ENCODE measurements at regions not wholly inside any gene's neighbourhood (a gene's known extent, or its start where the extent isn't known, plus 50 kb on each side); places are given as distances from the start of the nearest gene placed in this dataset.
"Not testable (repeated sequence)": the region's sequence is repeated elsewhere in the genome, so short reads cannot be mapped to it uniquely, and the experiment has no call there.

DNA sequence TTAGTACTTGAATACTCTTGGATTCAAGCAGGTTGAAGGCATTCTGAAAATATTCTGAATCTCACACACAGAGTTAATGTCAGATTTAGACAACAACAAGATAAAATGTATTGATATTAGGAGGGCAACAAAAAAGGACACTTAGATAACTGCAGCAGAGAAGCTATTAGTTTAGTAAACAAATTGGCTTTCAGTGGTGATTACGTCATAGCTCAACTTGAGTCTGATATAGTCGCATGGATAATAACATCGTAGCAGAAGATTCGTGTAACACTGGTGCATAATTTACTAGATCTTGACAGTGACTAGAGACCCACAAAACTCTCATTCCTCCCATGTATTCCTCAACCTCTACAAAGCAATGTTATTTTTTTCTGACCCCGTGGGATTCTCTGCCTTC is 268.3 kb downstream of the KCNJ2 start:
- Mint-ChIP-seq H3K27me3 (ENCODE audit: unreplicated experiment) (no peaks in the 10 kb centered on the region), H3K36me3 (ENCODE audit: unreplicated experiment) (no peaks in the 10 kb centered on the region), H3K9me3 (ENCODE audit: unreplicated experiment) (no peaks in the 10 kb centered on the region), H3K4me1 (ENCODE audit: low read depth, unreplicated experiment) (no peaks in the 10 kb centered on the region), H3K4me3 (ENCODE audit: unreplicated experiment) (no peak overlapping the region), H3K27ac (ENCODE audit: unreplicated experiment) (no peak overlapping the region)
- DNase-seq = no peak
- TF ChIP-seq, protein P1, sequence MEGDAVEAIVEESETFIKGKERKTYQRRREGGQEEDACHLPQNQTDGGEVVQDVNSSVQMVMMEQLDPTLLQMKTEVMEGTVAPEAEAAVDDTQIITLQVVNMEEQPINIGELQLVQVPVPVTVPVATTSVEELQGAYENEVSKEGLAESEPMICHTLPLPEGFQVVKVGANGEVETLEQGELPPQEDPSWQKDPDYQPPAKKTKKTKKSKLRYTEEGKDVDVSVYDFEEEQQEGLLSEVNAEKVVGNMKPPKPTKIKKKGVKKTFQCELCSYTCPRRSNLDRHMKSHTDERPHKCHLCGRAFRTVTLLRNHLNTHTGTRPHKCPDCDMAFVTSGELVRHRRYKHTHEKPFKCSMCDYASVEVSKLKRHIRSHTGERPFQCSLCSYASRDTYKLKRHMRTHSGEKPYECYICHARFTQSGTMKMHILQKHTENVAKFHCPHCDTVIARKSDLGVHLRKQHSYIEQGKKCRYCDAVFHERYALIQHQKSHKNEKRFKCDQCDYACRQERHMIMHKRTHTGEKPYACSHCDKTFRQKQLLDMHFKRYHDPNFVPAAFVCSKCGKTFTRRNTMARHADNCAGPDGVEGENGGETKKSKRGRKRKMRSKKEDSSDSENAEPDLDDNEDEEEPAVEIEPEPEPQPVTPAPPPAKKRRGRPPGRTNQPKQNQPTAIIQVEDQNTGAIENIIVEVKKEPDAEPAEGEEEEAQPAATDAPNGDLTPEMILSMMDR (IDR thresholded peaks at IDR 0.05; ENCODE audit: partially characterized antibody, unreplicated experiment) = no peak

DNA sequence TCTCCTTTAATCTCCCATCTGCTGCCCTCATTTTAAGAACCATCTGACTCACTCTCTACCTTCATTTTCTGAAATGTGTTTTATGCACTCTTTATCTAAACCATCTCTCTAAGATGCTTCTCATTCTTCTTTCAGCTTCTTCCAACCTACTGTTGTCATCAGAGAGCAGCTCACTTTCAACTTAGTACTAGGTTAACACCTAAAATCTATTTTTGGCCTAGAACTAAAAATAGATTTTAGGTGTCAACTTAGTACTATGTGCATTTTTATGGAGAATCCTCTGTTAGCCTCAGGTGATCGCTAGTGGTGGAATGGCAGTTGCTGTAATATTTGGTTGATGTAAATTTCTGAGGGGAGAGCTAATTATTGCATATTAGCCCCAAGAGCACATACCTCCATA is 277.1 kb downstream of the KCNJ2 start:
- H3K9me3 Mint-ChIP-seq (ENCODE audit: unreplicated experiment) = peaks cover 1% of the 10 kb centered on the region
- peak overlapping the region; percentile 17 for H3K4me3 Mint-ChIP-seq (ENCODE audit: unreplicated experiment)
- TF ChIP-seq, protein P1 (IDR thresholded peaks at IDR 0.05; ENCODE audit: partially characterized antibody, unreplicated experiment) = no peak
- no peaks in the 10 kb centered on the region for H3K27me3 Mint-ChIP-seq (ENCODE audit: unreplicated experiment)
- no peaks in the 10 kb centered on the region for H3K36me3 Mint-ChIP-seq (ENCODE audit: unreplicated experiment)
- H3K27ac Mint-ChIP-seq (ENCODE audit: unreplicated experiment) = peak overlapping the region; percentile 15
- DNase-seq = no peak
- H3K4me1 Mint-ChIP-seq (ENCODE audit: low read depth, unreplicated experiment) = peaks cover 7% of the 10 kb centered on the region

DNA sequence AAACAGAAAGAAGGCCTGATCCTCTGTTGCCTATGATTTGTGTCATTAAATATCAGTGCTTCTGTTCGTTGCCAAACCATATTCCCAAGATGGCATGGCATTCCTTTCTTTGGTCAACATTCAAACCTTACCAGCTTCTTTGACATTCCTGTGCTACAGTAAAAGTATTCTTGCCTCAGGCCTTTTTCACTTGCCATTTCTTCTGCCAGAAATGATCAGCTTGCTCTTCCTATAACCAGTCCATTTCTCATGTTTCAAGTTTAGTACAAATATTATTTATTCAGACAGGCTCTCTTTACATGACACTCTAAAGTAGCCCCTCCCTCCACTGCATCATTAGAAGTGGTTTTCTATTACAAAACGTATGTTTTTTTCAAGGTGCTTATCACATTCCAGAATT is 278.3 kb downstream of the KCNJ2 start:
- no peak overlapping the region for H3K4me3 Mint-ChIP-seq (ENCODE audit: unreplicated experiment)
- no peaks in the 10 kb centered on the region for H3K27me3 Mint-ChIP-seq (ENCODE audit: unreplicated experiment)
- H3K9me3 Mint-ChIP-seq (ENCODE audit: unreplicated experiment) = peaks cover 1% of the 10 kb centered on the region
- no peak overlapping the region for H3K27ac Mint-ChIP-seq (ENCODE audit: unreplicated experiment)
- no peaks in the 10 kb centered on the region for H3K36me3 Mint-ChIP-seq (ENCODE audit: unreplicated experiment)
- H3K4me1 Mint-ChIP-seq (ENCODE audit: low read depth, unreplicated experiment) = peaks cover 7% of the 10 kb centered on the region
- DNase-seq = no peak
- TF ChIP-seq, protein P1 (IDR thresholded peaks at IDR 0.05; ENCODE audit: partially characterized antibody, unreplicated experiment) = no peak

DNA sequence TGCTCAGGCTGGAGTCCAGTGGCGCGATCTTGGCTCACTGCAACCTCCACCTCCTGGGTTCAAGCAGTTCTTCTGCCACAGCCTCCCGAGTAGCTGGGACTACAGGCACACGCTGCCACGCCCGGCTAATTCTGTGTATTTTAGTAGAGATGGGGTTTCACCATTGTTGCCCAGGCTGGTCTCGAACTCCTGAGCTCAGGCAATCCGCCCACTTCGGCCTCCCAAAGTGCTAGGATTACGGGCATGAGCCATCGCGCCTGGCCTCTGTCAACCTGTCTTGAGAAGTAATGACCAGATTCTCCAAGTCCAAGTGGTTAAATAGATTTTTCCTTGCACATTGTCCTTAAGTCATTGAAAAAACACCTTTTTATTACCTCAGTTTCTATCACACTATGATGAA is 283.7 kb downstream of the KCNJ2 start:
- H3K9me3 Mint-ChIP-seq (ENCODE audit: unreplicated experiment); H3K4me1 Mint-ChIP-seq (ENCODE audit: low read depth, unreplicated experiment); H3K27me3 Mint-ChIP-seq (ENCODE audit: unreplicated experiment); DNase-seq; H3K36me3 Mint-ChIP-seq (ENCODE audit: unreplicated experiment); H3K4me3 Mint-ChIP-seq (ENCODE audit: unreplicated experiment); H3K27ac Mint-ChIP-seq (ENCODE audit: unreplicated experiment): not testable (repeated sequence)

DNA sequence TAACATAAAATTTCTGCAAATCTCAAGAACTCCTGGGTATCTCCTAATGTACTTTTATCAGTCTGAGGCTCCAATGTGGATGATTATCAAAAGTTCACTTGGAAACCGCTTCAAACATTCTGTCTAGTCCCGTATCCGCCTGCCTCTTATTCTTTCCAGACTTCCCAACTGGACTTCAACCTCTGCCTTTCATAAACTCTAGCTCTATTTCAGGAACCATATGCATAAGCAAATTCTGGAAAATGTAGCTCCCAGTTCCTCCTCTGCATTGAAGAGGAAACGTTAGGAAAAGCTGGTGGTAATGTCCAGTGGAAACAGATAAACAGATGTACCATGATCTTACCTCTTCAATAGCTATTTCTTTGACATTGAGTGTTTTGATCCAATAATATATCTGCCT is 285.0 kb downstream of the KCNJ2 start:
- H3K4me1 Mint-ChIP-seq (ENCODE audit: low read depth, unreplicated experiment) = no peaks in the 10 kb centered on the region
- no peak overlapping the region for H3K27ac Mint-ChIP-seq (ENCODE audit: unreplicated experiment)
- no peak overlapping the region for H3K4me3 Mint-ChIP-seq (ENCODE audit: unreplicated experiment)
- DNase-seq = no peak
- H3K27me3 Mint-ChIP-seq (ENCODE audit: unreplicated experiment) = no peaks in the 10 kb centered on the region
- TF ChIP-seq, protein P1 (IDR thresholded peaks at IDR 0.05; ENCODE audit: partially characterized antibody, unreplicated experiment) = no peak
- no peaks in the 10 kb centered on the region for H3K9me3 Mint-ChIP-seq (ENCODE audit: unreplicated experiment)
- no peaks in the 10 kb centered on the region for H3K36me3 Mint-ChIP-seq (ENCODE audit: unreplicated experiment)

DNA sequence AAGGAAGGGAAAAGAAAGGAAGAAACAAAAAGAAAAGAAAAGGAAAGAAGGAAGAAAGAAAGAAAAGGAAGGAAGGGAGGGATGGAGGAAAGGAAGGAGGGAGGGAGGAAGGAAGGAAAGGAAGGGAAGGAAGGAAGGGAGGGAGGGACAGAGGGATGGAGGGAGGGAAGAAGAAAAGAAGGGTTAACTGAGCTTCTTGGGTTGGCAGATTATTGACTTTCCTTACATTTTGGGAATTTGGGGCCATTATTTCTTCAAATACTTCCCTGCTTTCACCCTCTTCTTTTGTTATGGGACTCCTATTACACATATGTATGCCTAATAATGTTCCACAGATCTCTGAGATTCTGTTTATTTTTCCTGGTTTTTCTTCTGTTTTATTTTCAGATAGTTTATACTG is 285.6 kb downstream of the KCNJ2 start:
- DNase-seq = no peak
- no peak overlapping the region for H3K4me3 Mint-ChIP-seq (ENCODE audit: unreplicated experiment)
- H3K9me3 Mint-ChIP-seq (ENCODE audit: unreplicated experiment) = no peaks in the 10 kb centered on the region
- TF ChIP-seq, protein P1 (IDR thresholded peaks at IDR 0.05; ENCODE audit: partially characterized antibody, unreplicated experiment) = no peak
- no peaks in the 10 kb centered on the region for H3K27me3 Mint-ChIP-seq (ENCODE audit: unreplicated experiment)
- H3K36me3 Mint-ChIP-seq (ENCODE audit: unreplicated experiment) = no peaks in the 10 kb centered on the region
- no peak overlapping the region for H3K27ac Mint-ChIP-seq (ENCODE audit: unreplicated experiment)
- H3K4me1 Mint-ChIP-seq (ENCODE audit: low read depth, unreplicated experiment) = no peaks in the 10 kb centered on the region

Data from glutamatergic neuron (in vitro differentiated cells).